B cell (primary cell): ENCODE measurements at regions not wholly inside any gene's neighbourhood (a gene's known extent, or its start where the extent isn't known, plus 50 kb on each side); places are given as distances from the start of the nearest gene placed in this dataset.

Experiments used
- ATAC-seq: fragments of 200-7000 bp; cut with Tn5 transposase; one replicate; pipeline ENCODE4 v1.10.0; 2021; ENCODE audit warnings: low read depth, mild to moderate bottlenecking, moderate number of reproducible peaks, moderate library complexity
- CTCF ChIA-PET: fragments of 350-600 bp; sonication (Branson Sonifier 250); formaldehyde crosslinking; loops from one replicate; lab custom pipeline; 2021; ENCODE audit warnings: antibody characterized with exemption, inconsistent platforms; lab: Charles Lee
- POLR2A ChIA-PET: fragments of 350-600 bp; sonication (Branson Sonifier 250); formaldehyde crosslinking; loops from one replicate; lab custom pipeline; 2021; ENCODE audit warnings: antibody characterized with exemption; lab: Charles Lee
- DNase-seq: peaks from one replicate; pipeline ENCODE4 v3.0.0; 2013
- H2AFZ ChIP-seq: 2 replicates; pipeline ENCODE4 v1.6.1; 2012; ENCODE audit warnings: mild to moderate bottlenecking, low read depth, low read length; ENCODE audit not compliant: insufficient read depth, poor library complexity, severe bottlenecking
- H3K27ac ChIP-seq, 2 donors: 1 replicate in 1 of 2; 2 replicates in 1 of 2; pipeline ENCODE4 v1.5.1; 2012 to 2013; ENCODE audit warnings: low read length in 2 of 2, mild to moderate bottlenecking in 2 of 2, moderate library complexity in 1 of 2
- H3K27me3 ChIP-seq, 4 experiments: fragments of 200-600 bp in 1 of 4; sonication (generic) in 1 of 4; replicated peaks in 1 of 4; 1 replicate in 2 of 4; 2 replicates in 2 of 4; pipeline versions ENCODE4 v1.6.1 to v1.7.0; 2013 to 2016; ENCODE audit warnings: low read length in 3 of 4, mild to moderate bottlenecking in 2 of 4, mixed read lengths in 1 of 4, moderate library complexity in 1 of 4; ENCODE audit not compliant: insufficient read depth in 4 of 4, control insufficient read depth in 3 of 4; ENCODE audit errors: control extremely low read depth in 1 of 4
- H3K36me3 ChIP-seq, 2 experiments: replicated peaks in 1 of 2; 1 replicate in 1 of 2; 2 replicates in 1 of 2; pipeline versions ENCODE4 v1.6.1 to v1.7.1; 2013; ENCODE audit warnings: low read length in 1 of 2; ENCODE audit not compliant: insufficient read depth in 2 of 2, control insufficient read depth in 1 of 2; ENCODE audit errors: control extremely low read depth in 1 of 2, extremely low read depth in 1 of 2
- H3K4me1 ChIP-seq, 2 donors: fragments of 200-600 bp in 1 of 2; sonication (generic) in 1 of 2; 1 replicate in 1 of 2; 2 replicates in 1 of 2; pipeline versions ENCODE4 v1.5.1 to v1.6.1; 2013 to 2017; ENCODE audit warnings: low read length in 2 of 2; ENCODE audit not compliant: control insufficient read depth in 2 of 2, insufficient read depth in 2 of 2
- H3K4me2 ChIP-seq: replicated peaks from 2 replicates; pipeline ENCODE3; 2012; ENCODE audit warnings: mild to moderate bottlenecking, low read depth, low read length; ENCODE audit not compliant: poor library complexity, severe bottlenecking
- H3K4me3 ChIP-seq, 5 experiments: fragments of 200-600 bp in 1 of 5; sonication (generic) in 1 of 5; 1 replicate in 3 of 5; 2 replicates in 2 of 5; pipeline versions ENCODE4 v1.5.1 to v1.7.0; 2011 to 2016; ENCODE audit warnings: low read length in 4 of 5, mild to moderate bottlenecking in 4 of 5, low read depth in 2 of 5, control low read depth in 1 of 5, moderate library complexity in 1 of 5; ENCODE audit not compliant: insufficient read depth in 1 of 5; ENCODE audit errors: control extremely low read depth in 1 of 5, extremely low read depth in 1 of 5
- H3K79me2 ChIP-seq: fragments of 200-600 bp; sonication (generic); one replicate; pipeline ENCODE4 v1.6.0; 2016; ENCODE audit warnings: low read length; ENCODE audit not compliant: control insufficient read depth, insufficient read depth
- H3K9ac ChIP-seq: fragments of 200-600 bp; sonication (generic); 2 replicates; pipeline ENCODE4 v1.6.1; 2017; ENCODE audit warnings: mild to moderate bottlenecking, low read length, moderate library complexity
- H3K9me3 ChIP-seq, 3 donors: one replicate each; pipeline versions ENCODE4 v1.6.1 to v1.7.1; 2013; ENCODE audit warnings: low read length in 2 of 3; ENCODE audit not compliant: control insufficient read depth in 2 of 3, insufficient read depth in 1 of 3; ENCODE audit errors: control extremely low read depth in 1 of 3
- H4K20me1 ChIP-seq: 2 replicates; pipeline ENCODE4 v1.6.0; 2012; ENCODE audit warnings: mild to moderate bottlenecking, low read length; ENCODE audit not compliant: insufficient read depth, control insufficient read depth, poor library complexity, severe bottlenecking
- H3K27ac Mint-ChIP-seq: one replicate; pipeline ENCODE4 v1.8.0; 2021; ENCODE audit warnings: mixed read lengths
- H3K27me3 Mint-ChIP-seq: one replicate; pipeline ENCODE4 v1.8.0; 2021; ENCODE audit warnings: mixed read lengths
- H3K4me1 Mint-ChIP-seq: one replicate; pipeline ENCODE4 v1.8.0; 2021; ENCODE audit warnings: mixed read lengths
- H3K4me3 Mint-ChIP-seq: one replicate; pipeline ENCODE4 v1.8.0; 2021; ENCODE audit warnings: mixed read lengths
- H3K9me3 Mint-ChIP-seq: one replicate; pipeline ENCODE4 v1.8.0; 2022; ENCODE audit warnings: mixed read lengths; ENCODE audit not compliant: insufficient read depth
- CTCF ChIP-seq: fragments of 200-600 bp; IDR thresholded peaks from one replicate; pipeline ENCODE4 v1.8.0; 2022; ENCODE audit warnings: antibody characterized with exemption, mild to moderate bottlenecking
- EZH2 ChIP-seq: IDR thresholded peaks from 2 replicates; pipeline ENCODE4 v1.6.1; 2012; ENCODE audit warnings: borderline replicate concordance, low read depth, mild to moderate bottlenecking, moderate library complexity, low read length; ENCODE audit not compliant: insufficient read depth, poor library complexity, severe bottlenecking
- WGBS: methylation state at CpG from one replicate; pipeline ENCODE4 v1.1.5; 2013; ENCODE audit warnings: missing lambda C conversion rate; ENCODE audit not compliant: insufficient coverage; 5-methylcytosine and 5-hydroxymethylcytosine counted together
- intact Hi-C: fragments of 100-400 bp; cut with micrococcal nuclease; formaldehyde crosslinking; loops from one replicate; pipeline ENCODE4 v1.10.0; 2022

DNA sequence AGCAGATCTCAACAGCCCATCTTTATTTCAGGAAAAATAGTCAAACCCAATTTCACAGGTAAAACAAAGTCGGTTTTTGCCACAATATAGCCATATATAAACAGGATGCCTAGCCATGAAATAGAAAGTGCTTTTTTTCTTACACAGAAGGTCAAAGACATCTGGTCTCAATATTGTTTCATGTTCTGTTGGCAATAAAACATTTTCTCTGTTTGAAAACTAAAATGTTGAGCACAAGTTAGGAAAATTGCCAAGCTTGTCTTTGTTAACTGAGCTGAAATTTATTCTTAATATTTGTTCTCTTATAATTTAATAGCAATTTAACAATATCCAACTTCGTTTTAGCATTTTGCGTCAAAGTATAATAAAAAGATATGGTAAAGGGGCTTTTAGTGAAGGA is 673.4 kb downstream of the DTWD2 start:
- POLR2A ChIA-PET = no interaction called here
- Mint-ChIP-seq H3K4me3 (no peak overlapping the region), H3K27ac (no peak overlapping the region), H3K4me1 (no peaks in the 10 kb centered on the region), H3K27me3 (no peaks in the 10 kb centered on the region), H3K9me3 (no peaks in the 10 kb centered on the region)
- no CpG with 5 or more reads among the region's 3 CpGs for WGBS
- H3K27me3 ChIP-seq = no peaks in the 10 kb centered on the region
- no peak overlapping the region for H3K4me2 ChIP-seq
- CTCF ChIA-PET = no interaction called here
- H3K9ac ChIP-seq = no peak overlapping the region
- H2AFZ ChIP-seq = no peak overlapping the region
- DNase-seq = no peak
- H4K20me1 ChIP-seq = no peaks in the 10 kb centered on the region
- H3K9me3 ChIP-seq = peaks cover 0 to 3% (median 0%) of the 10 kb centered on the region in 3 donors
- no peaks in the 10 kb centered on the region for H3K36me3 ChIP-seq
- no peaks in the 10 kb centered on the region for H3K79me2 ChIP-seq
- intact Hi-C loops = no loop called here
- no peak for ATAC-seq
- no peak overlapping the region for H3K4me3 ChIP-seq
- H3K27ac ChIP-seq = no peak overlapping the region
- TF ChIP-seq EZH2 (no peak), CTCF (no peak)
- no peaks in the 10 kb centered on the region for H3K4me1 ChIP-seq

GRCh38 chr5:118311103-118311819 is 677.1 kb downstream of the DTWD2 start:
- Histone ChIP-seq H3K4me3 (no peak overlapping the region), H3K4me1 (no peaks in the 10 kb centered on the region), H3K36me3 (no peaks in the 10 kb centered on the region), H3K9me3 (peaks cover 0 to 3% (median 0%) of the 10 kb centered on the region in 3 donors), H3K27me3 (no peaks in the 10 kb centered on the region), H4K20me1 (no peaks in the 10 kb centered on the region), H3K27ac (no peak overlapping the region), H3K79me2 (no peaks in the 10 kb centered on the region), H3K9ac (no peak overlapping the region), H3K4me2 (no peak overlapping the region), H2AFZ (no peak overlapping the region)
- POLR2A ChIA-PET = no interaction called here
- TF ChIP-seq CTCF (no peak), EZH2 (no peak)
- Mint-ChIP-seq H3K27me3 (no peaks in the 10 kb centered on the region), H3K9me3 (peaks cover 2% of the 10 kb centered on the region), H3K4me3 (no peak overlapping the region), H3K27ac (no peak overlapping the region), H3K4me1 (no peaks in the 10 kb centered on the region)
- DNase-seq (no peak), ATAC-seq (no peak)
- CTCF ChIA-PET = no interaction called here
- 80% methylated on average over 1 of the region's 5 CpGs for WGBS
- intact Hi-C loops = no loop called here
